K562 (cell line): ENCODE measurements at regions not wholly inside any gene's neighbourhood (a gene's known extent, or its start where the extent isn't known, plus 50 kb on each side); places are given as distances from the start of the nearest gene placed in this dataset.

Experiments used
- ATAC-seq: fragments of 200-7000 bp; cut with Tn5 transposase; 3 replicates; pipeline ENCODE4 v1.9.1; 2020; ENCODE audit warnings: moderate library complexity
- BruUV-seq: library from RNA; stranded (reverse); fragments of 400-500 nt; replicated peaks from 2 replicates; lab custom pipeline; 2021; lab: Mats Ljungman, UMichigan
- CTCF ChIA-PET: fragments of 300-600 bp; formaldehyde crosslinking; extraction: SDS; loops from one replicate; lab custom pipeline; 2021; ENCODE audit warnings: low intra/inter-chr PET ratio; lab: Yijun Ruan, JAX
- POLR2A ChIA-PET: fragments of 300-600, 350-650 bp; sonication (Branson Sonifier 250); formaldehyde crosslinking; extraction: SDS; loops from one replicate; lab custom pipeline; 2021; ENCODE audit warnings: antibody characterized with exemption, inconsistent platforms; lab: Yijun Ruan, JAX
- DNase-seq, 4 experiments: peaks; one replicate each; pipeline versions ENCODE4 v3.0.0 to v3.0.0-alpha.2; 2011 to 2018; ENCODE audit warnings: low spot score in 3 of 4, mixed read lengths in 3 of 4; ENCODE audit errors: extremely low read depth in 1 of 4
- FAIRE-seq: peaks from 2 replicates; lab custom pipeline; 2011; peaks lifted over from hg19 to GRCh38; lab: Jason Lieb, UNC
- H2AFZ ChIP-seq: 2 replicates; pipeline ENCODE4 v1.6.0; 2011; ENCODE audit warnings: low read depth, low read length, control low read depth, inconsistent platforms
- H3K27ac ChIP-seq: fragments of 200-600 bp; 3 replicates; pipeline ENCODE4 v1.8.0; 2011; ENCODE audit warnings: low read depth, mild to moderate bottlenecking, control low read depth, inconsistent platforms, low read length, moderate library complexity, mixed read lengths; ENCODE audit errors: extremely low read depth
- H3K27me3 ChIP-seq, 2 experiments: fragments of 300-600 bp in 1 of 2; 2 replicates in 1 of 2; 3 replicates in 1 of 2; pipeline versions ENCODE4 v1.6.0 to v1.8.0; 2011; ENCODE audit warnings: inconsistent platforms in 2 of 2, low read length in 2 of 2, mild to moderate bottlenecking in 1 of 2, mixed read lengths in 1 of 2, moderate library complexity in 1 of 2; ENCODE audit not compliant: control insufficient read depth in 2 of 2, insufficient read depth in 2 of 2
- H3K36me3 ChIP-seq: fragments of 300-600 bp; 3 replicates; pipeline ENCODE4 v1.8.0; 2011; ENCODE audit warnings: mild to moderate bottlenecking, low read length, inconsistent platforms; ENCODE audit not compliant: control insufficient read depth, insufficient read depth
- H3K4me1 ChIP-seq, 2 experiments: fragments of 200-600 bp in 1 of 2; replicated peaks in 1 of 2; 2 replicates in 1 of 2; 3 replicates in 1 of 2; pipeline versions ENCODE4 v1.5.1 to v1.8.0; 2011; ENCODE audit warnings: inconsistent platforms in 2 of 2, low read length in 2 of 2, mild to moderate bottlenecking in 1 of 2, mixed read lengths in 1 of 2, moderate library complexity in 1 of 2; ENCODE audit not compliant: control insufficient read depth in 2 of 2, insufficient read depth in 2 of 2
- H3K4me2 ChIP-seq: 2 replicates; pipeline ENCODE4 v1.6.1; 2011; ENCODE audit warnings: low read length, control low read depth, inconsistent platforms, mixed read lengths; ENCODE audit not compliant: insufficient read depth
- H3K4me3 ChIP-seq: fragments of 200-600 bp; sonication (generic), shearing (Covaris generic); 2 replicates; pipeline ENCODE4 v1.5.1; 2016; ENCODE audit warnings: control low read depth, inconsistent platforms
- H3K79me2 ChIP-seq: fragments of 200-600 bp; 3 replicates; pipeline ENCODE4 v1.8.0; 2011; ENCODE audit warnings: low read length, inconsistent platforms; ENCODE audit not compliant: control insufficient read depth, insufficient read depth
- H3K9ac ChIP-seq, 2 experiments: 2 replicates each; pipeline versions ENCODE4 v1.6.0 to v1.6.1; 2011; ENCODE audit warnings: low read depth in 2 of 2, low read length in 2 of 2, control low read depth in 1 of 2, inconsistent platforms in 1 of 2, mild to moderate bottlenecking in 1 of 2, mixed read lengths in 1 of 2; ENCODE audit not compliant: insufficient read depth in 1 of 2
- H3K9me1 ChIP-seq: one replicate; pipeline ENCODE4 v1.6.0; 2011; ENCODE audit warnings: inconsistent platforms, mild to moderate bottlenecking, low read length, moderate library complexity; ENCODE audit not compliant: control insufficient read depth, insufficient read depth
- H3K9me3 ChIP-seq: replicated peaks from 2 replicates; pipeline ENCODE4 v1.5.1; 2011; ENCODE audit warnings: low read depth, low read length, inconsistent platforms; ENCODE audit not compliant: control insufficient read depth, insufficient read depth
- H4K20me1 ChIP-seq: replicated peaks from 2 replicates; pipeline ENCODE4 v1.6.1; 2011; ENCODE audit warnings: low read length, inconsistent platforms, mixed read lengths; ENCODE audit not compliant: control insufficient read depth, insufficient read depth
- CREB1 ChIP-seq, 2 experiments: sonication (generic) in 1 of 2; formaldehyde crosslinking in 1 of 2; IDR thresholded peaks; 2 replicates each; pipeline versions ENCODE4 v1.6.1 to v1.8.0; 2012 to 2022; ENCODE audit warnings: inconsistent platforms in 1 of 2, mild to moderate bottlenecking in 1 of 2, missing genetic modification reagents in 1 of 2, moderate library complexity in 1 of 2
- CXXC5 ChIP-seq: fragments of 250-450 bp; sonication (Bioruptor Pico); IDR thresholded peaks from 2 replicates; pipeline ENCODE4 v1.8.0; 2022; ENCODE audit warnings: inconsistent platforms, mild to moderate bottlenecking, moderate library complexity
- ELF4 ChIP-seq: fragments of 450-650 bp; formaldehyde crosslinking; IDR thresholded peaks from 2 replicates; pipeline ENCODE4 v1.4.0; 2022; ENCODE audit warnings: missing genetic modification characterization
- FOXJ2 ChIP-seq: fragments of 200-800 bp; sonication (Bioruptor generic); IDR thresholded peaks from 2 replicates; pipeline ENCODE4 v1.6.1; 2016; ENCODE audit warnings: missing genetic modification characterization, missing compliant biosample characterization
- HDAC3 ChIP-seq: fragments of 450-650 bp; IDR thresholded peaks from 2 replicates; pipeline ENCODE4 v1.6.1; 2018; ENCODE audit warnings: borderline replicate concordance, mild to moderate bottlenecking, moderate library complexity; ENCODE audit not compliant: partially characterized antibody
- HLTF ChIP-seq: fragments of 450-650 bp; IDR thresholded peaks from 2 replicates; pipeline ENCODE4 v1.6.1; 2016
- NEUROD1 ChIP-seq: fragments of 150-350 bp; IDR thresholded peaks from 2 replicates; pipeline ENCODE4 v1.6.1; 2014; ENCODE audit warnings: borderline replicate concordance, low read length, low read depth; ENCODE audit not compliant: partially characterized antibody
- NR0B1 ChIP-seq: fragments of 450-650 bp; IDR thresholded peaks from one replicate; pipeline ENCODE4 v1.6.1; 2018; ENCODE audit warnings: mild to moderate bottlenecking, moderate library complexity; ENCODE audit not compliant: partially characterized antibody
- PHTF2 ChIP-seq: fragments of 250-450 bp; sonication (Bioruptor Pico); IDR thresholded peaks from 2 replicates; pipeline ENCODE4 v1.5.0; 2021; ENCODE audit warnings: mild to moderate bottlenecking
- ZFP91 ChIP-seq: sonication (generic); formaldehyde crosslinking; IDR thresholded peaks from 2 replicates; pipeline ENCODE4 v1.8.0; 2022; ENCODE audit warnings: mild to moderate bottlenecking, missing genetic modification reagents
- ZHX1 ChIP-seq: fragments of 150-350 bp; conservative IDR thresholded peaks from 2 replicates; pipeline ENCODE4 v1.6.1; 2014; ENCODE audit warnings: low read length
- ZKSCAN1 ChIP-seq: fragments of 150-350 bp; IDR thresholded peaks from 2 replicates; pipeline ENCODE4 v1.6.1; 2016; ENCODE audit warnings: low read depth, low read length
- ZNF134 ChIP-seq: fragments of 250-450 bp; sonication (Bioruptor Pico); conservative IDR thresholded peaks from 2 replicates; pipeline ENCODE4 v1.4.0; 2020
- ZNF217 ChIP-seq: sonication (generic); formaldehyde crosslinking; IDR thresholded peaks from 2 replicates; pipeline ENCODE4 v1.8.0; 2022; ENCODE audit warnings: mild to moderate bottlenecking, missing genetic modification reagents
- ZNF589 ChIP-seq: fragments of 200-800 bp; sonication (Bioruptor generic); IDR thresholded peaks from 2 replicates; pipeline ENCODE4 v1.6.1; 2016; ENCODE audit warnings: low read depth, missing genetic modification characterization, missing compliant biosample characterization
- ZNF699 ChIP-seq: fragments of 250-450 bp; sonication (Bioruptor Pico); IDR thresholded peaks from 2 replicates; pipeline ENCODE4 v1.8.0; 2021; ENCODE audit warnings: mild to moderate bottlenecking, moderate library complexity; ENCODE audit not compliant: insufficient replicate concordance
- ZSCAN29 ChIP-seq: fragments of 450-650 bp; IDR thresholded peaks from 2 replicates; pipeline ENCODE4 v1.6.1; 2017
- WGBS: fragments of 100-300 bp; shearing (Covaris generic); methylation state at CpG from one replicate; pipeline ENCODE4 v1.1.6; 2016; ENCODE audit warnings: low coverage, mixed read lengths; ENCODE audit not compliant: insufficient coverage; ENCODE audit errors: missing lambda C conversion rate; 5-methylcytosine and 5-hydroxymethylcytosine counted together
- in situ Hi-C: fragments of 300-500 bp; cut with MboI; formaldehyde crosslinking; loops from 4 replicates; pipeline ENCODE4 v1.15.0; 2018; ENCODE audit warnings: inconsistent platforms, mixed read lengths
- intact Hi-C: fragments of 100-400 bp; cut with micrococcal nuclease; formaldehyde crosslinking; loops from 2 replicates; pipeline ENCODE4 v1.14.2; 2022

GRCh38 chr10:61283481-61284221 is 169.5 kb downstream of the TMEM26 start:
- H3K9me3 ChIP-seq: no peaks in the 10 kb centered on the region
- TF ChIP-seq NR0B1 (no peak), CXXC5 (no peak), HLTF (no peak), NEUROD1 (no peak), ZNF217 (CRISPR knock-in tag) (no peak), ZKSCAN1 (no peak), ELF4 (no peak), FOXJ2 (no peak), CREB1 (IDR thresholded peaks at IDR 0.05) (no peak), CREB1 (CRISPR knock-in tag; IDR thresholded peaks at IDR 0.05) (no peak), ZNF134 (CRISPR knock-in tag) (no peak), ZSCAN29 (no peak), PHTF2 (CRISPR knock-in tag) (no peak), ZNF699 (CRISPR knock-in tag) (no peak), ZFP91 (CRISPR knock-in tag) (no peak), ZNF589 (CRISPR knock-in tag) (no peak), HDAC3 (no peak), ZHX1 (no peak)
- H3K4me3 ChIP-seq: no peak overlapping the region
- DNase-seq (no peak), ATAC-seq (no peak), FAIRE-seq (no peak)
- BruUV-seq: no TSS peak
- no peak overlapping the region for H2AFZ ChIP-seq
- no peaks in the 10 kb centered on the region for H4K20me1 ChIP-seq
- H3K79me2 ChIP-seq: no peaks in the 10 kb centered on the region
- no peak overlapping the region for H3K27ac ChIP-seq
- H3K27me3 ChIP-seq: no peaks in the 10 kb centered on the region; a peak in 1 of 5 replicates
- 21% methylated on average over 3 of the region's 3 CpGs for WGBS
- H3K9me1 ChIP-seq: no peaks in the 10 kb centered on the region
- in situ Hi-C loops: no loop called here
- intact Hi-C loops: loop anchor here (1.0 to 10.0 kb wide), 4 partner anchors 143 to 839 kb away; no protein-coding TSS in a partner anchor
- POLR2A ChIA-PET: no interaction called here
- CTCF ChIA-PET: interaction anchor here (0.6 to 2.6 kb wide), 4 partner anchors 143 to 839 kb away, joined by 3 to 16 read pairs (median 6); no protein-coding TSS in a partner anchor
- no peak overlapping the region for H3K9ac ChIP-seq
- no peak overlapping the region for H3K4me2 ChIP-seq
- no peaks in the 10 kb centered on the region for H3K36me3 ChIP-seq
- no peaks in the 10 kb centered on the region for H3K4me1 ChIP-seq
